ENCODE measurements at regions not wholly inside any gene's neighbourhood (a gene's known extent, or its start where the extent isn't known, plus 50 kb on each side); places are given as distances from the start of the nearest gene placed in this dataset.

DNA sequence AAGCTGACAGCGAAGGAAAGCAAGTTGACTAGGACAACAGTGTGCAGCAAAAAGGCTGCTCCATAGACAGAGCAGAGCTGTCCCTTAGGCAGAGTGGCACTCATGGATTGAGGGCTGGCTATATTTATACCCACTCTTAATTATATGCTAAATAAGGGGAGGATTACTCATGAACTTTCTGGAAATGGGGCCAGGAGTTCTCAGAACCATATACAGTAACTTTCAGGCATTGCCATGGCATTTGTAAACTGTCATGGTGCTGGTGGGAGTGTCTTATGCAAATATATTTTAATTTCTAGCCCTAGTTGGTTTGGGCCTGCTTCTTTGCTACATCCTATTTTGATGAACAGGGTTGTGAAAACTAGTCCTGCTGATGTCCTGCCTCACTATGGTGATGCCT, 279.5 kb upstream of the MGAT5 start:
- ATAC-seq (no peak), DNase-seq (no peak)
- ChIA-PET POLR2A (no interaction called here), CTCF (no interaction called here)
- Histone ChIP-seq H3K27me3 (ENCODE audit: control insufficient read depth in 2 of 2, insufficient read depth in 2 of 2, low read length in 2 of 2) (no peaks in the 10 kb centered on the region), H3K4me3 (ENCODE audit: low read length) (no peak overlapping the region), H3K36me3 (ENCODE audit: control insufficient read depth in 2 of 3, insufficient read depth in 3 of 3, low read length in 3 of 3) (no peaks in the 10 kb centered on the region), H3K27ac (ENCODE audit: low read depth, low read length) (no peak overlapping the region), H3K4me1 (ENCODE audit: control insufficient read depth in 2 of 2, insufficient read depth in 2 of 2, low read length in 2 of 2) (no peaks in the 10 kb centered on the region), H3K9me3 (ENCODE audit: control insufficient read depth in 2 of 3, low read length in 3 of 3) (no peaks in the 10 kb centered on the region)
- Mint-ChIP-seq H3K36me3 (no peaks in the 10 kb centered on the region), H3K4me1 (peaks cover 0 to 6% (median 0%) of the 10 kb centered on the region in 7 donors), H3K27ac (no peak overlapping the region), H3K9me3 (no peaks in the 10 kb centered on the region), H3K27me3 (peaks cover 4 to 18% (median 12%) of the 10 kb centered on the region in 5 donors), H3K4me3 (no peak overlapping the region)
- intact Hi-C loops (cut with micrococcal nuclease): no loop called here

DNA sequence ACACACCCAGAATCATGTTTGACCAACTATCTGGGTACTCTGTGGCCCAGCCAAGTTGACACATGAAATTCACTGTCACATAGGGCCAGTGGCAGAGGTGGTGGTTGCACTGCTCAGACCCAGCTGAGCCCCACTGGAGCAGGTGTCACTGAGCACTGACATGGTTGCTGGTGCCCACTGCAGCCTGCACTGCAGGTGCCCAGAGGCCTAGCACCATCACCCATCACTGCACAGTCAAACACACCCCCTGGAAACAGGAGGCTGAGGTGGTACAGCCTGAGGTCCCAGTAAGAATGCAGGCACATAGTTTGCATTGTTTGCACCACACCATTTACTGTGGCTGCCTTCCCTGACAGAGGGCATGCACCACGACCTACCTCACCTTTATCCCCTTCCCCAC, 278.7 kb upstream of the MGAT5 start:
- Histone ChIP-seq H3K36me3 (ENCODE audit: control insufficient read depth in 2 of 3, insufficient read depth in 3 of 3, low read length in 3 of 3) (no peaks in the 10 kb centered on the region), H3K27ac (ENCODE audit: low read depth, low read length) (no peak overlapping the region), H3K9me3 (ENCODE audit: control insufficient read depth in 2 of 3, low read length in 3 of 3) (no peaks in the 10 kb centered on the region), H3K27me3 (ENCODE audit: control insufficient read depth in 2 of 2, insufficient read depth in 2 of 2, low read length in 2 of 2) (no peaks in the 10 kb centered on the region), H3K4me3 (ENCODE audit: low read length) (no peak overlapping the region), H3K4me1 (ENCODE audit: control insufficient read depth in 2 of 2, insufficient read depth in 2 of 2, low read length in 2 of 2) (no peaks in the 10 kb centered on the region)
- intact Hi-C loops (cut with micrococcal nuclease): no loop called here
- DNase-seq: no peak
- CTCF ChIA-PET: no interaction called here
- no peaks in the 10 kb centered on the region for H3K36me3 Mint-ChIP-seq
- no peak overlapping the region for H3K27ac Mint-ChIP-seq
- H3K9me3 Mint-ChIP-seq: no peaks in the 10 kb centered on the region
- H3K4me1 Mint-ChIP-seq: peaks cover 0 to 6% (median 0%) of the 10 kb centered on the region in 7 donors
- peaks cover 3 to 15% (median 10%) of the 10 kb centered on the region in 5 donors for H3K27me3 Mint-ChIP-seq
- no peak overlapping the region for H3K4me3 Mint-ChIP-seq
- no peak for ATAC-seq
- POLR2A ChIA-PET: no interaction called here

DNA sequence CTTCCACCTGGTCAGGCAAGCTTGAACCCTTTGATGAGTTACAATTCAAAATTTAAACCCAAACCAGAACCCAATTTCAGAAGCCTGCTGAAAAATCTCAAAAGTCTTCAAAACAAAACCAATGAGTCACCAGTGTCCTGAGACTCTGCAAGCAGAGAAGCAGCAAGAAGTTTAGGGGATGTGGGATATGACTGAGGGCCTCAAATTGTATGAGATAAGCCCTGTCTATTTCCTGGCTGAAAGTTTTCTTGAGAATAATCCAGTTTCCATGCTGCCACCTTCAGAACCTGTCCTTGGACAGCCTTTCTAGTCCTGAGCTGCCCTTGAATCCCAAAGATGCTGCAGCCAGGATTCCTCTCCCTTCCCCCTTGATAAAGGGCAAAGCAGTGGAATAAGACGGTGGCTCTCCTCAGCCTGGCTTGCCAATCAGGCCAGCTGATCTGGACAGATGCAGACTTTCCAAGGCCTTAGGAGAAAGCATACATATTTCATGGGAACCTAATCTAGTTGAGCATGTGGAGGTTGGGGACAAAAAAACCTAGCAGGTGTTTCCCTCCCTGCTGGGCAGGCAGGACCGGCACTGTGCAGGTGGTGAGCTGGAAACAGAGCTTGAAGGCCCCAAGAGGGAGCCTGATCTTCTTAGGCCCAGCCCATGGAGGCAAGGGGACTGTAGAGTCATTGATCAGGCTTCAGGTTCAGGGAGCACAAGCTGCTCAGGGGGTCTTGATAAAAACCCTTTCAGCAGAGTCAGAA, 278.0 kb upstream of the MGAT5 start:
- no peak for ATAC-seq
- ChIA-PET CTCF (no interaction called here), POLR2A (no interaction called here)

DNA sequence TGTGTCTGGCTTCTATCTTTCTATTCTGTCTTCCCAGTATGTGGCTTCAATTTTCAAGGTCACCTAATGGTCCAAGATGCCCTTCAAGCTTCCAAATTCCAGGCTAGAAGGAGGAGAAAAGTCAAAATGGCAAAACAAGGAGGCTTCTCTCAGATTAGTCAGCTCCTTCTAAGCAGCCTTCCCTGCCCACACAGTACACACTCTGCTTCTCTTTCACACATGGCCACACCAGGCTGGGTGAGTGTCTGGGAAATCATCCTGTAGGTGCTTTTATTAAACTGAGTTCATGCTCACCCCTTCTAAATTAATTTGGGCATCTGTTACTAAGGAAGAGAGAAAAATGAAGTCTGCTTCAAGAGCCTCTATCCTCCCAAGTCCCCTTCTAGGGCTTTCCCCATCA, 277.2 kb upstream of the MGAT5 start:
- Mint-ChIP-seq H3K4me3 (no peak overlapping the region), H3K4me1 (peaks cover 0 to 6% (median 0%) of the 10 kb centered on the region in 7 donors), H3K27me3 (peaks cover 3 to 11% (median 4%) of the 10 kb centered on the region in 5 donors), H3K27ac (no peak overlapping the region), H3K9me3 (no peaks in the 10 kb centered on the region), H3K36me3 (peaks cover 0 to 3% (median 0%) of the 10 kb centered on the region in 5 donors)
- ChIA-PET CTCF (no interaction called here), POLR2A (no interaction called here)
- Histone ChIP-seq H3K27ac (ENCODE audit: low read depth, low read length) (no peak overlapping the region), H3K4me1 (ENCODE audit: control insufficient read depth in 2 of 2, insufficient read depth in 2 of 2, low read length in 2 of 2) (no peaks in the 10 kb centered on the region), H3K27me3 (ENCODE audit: control insufficient read depth in 2 of 2, insufficient read depth in 2 of 2, low read length in 2 of 2) (no peaks in the 10 kb centered on the region), H3K36me3 (ENCODE audit: control insufficient read depth in 2 of 3, insufficient read depth in 3 of 3, low read length in 3 of 3) (no peaks in the 10 kb centered on the region), H3K4me3 (ENCODE audit: low read length) (no peak overlapping the region), H3K9me3 (ENCODE audit: control insufficient read depth in 2 of 3, low read length in 3 of 3) (no peaks in the 10 kb centered on the region)
- ATAC-seq: no peak
- DNase-seq: no peak
- intact Hi-C loops (cut with micrococcal nuclease): no loop called here

More for the DNA sequence above, 278.0 kb upstream of the MGAT5 start:
- H3K4me3 Mint-ChIP-seq: no peak overlapping the region
- H3K9me3 Mint-ChIP-seq: no peaks in the 10 kb centered on the region
- no peak for DNase-seq
- Histone ChIP-seq H3K27ac (ENCODE audit: low read depth, low read length) (no peak overlapping the region), H3K36me3 (ENCODE audit: control insufficient read depth in 2 of 3, insufficient read depth in 3 of 3, low read length in 3 of 3) (no peaks in the 10 kb centered on the region), H3K27me3 (ENCODE audit: control insufficient read depth in 2 of 2, insufficient read depth in 2 of 2, low read length in 2 of 2) (no peaks in the 10 kb centered on the region), H3K9me3 (ENCODE audit: control insufficient read depth in 2 of 3, low read length in 3 of 3) (no peaks in the 10 kb centered on the region), H3K4me3 (ENCODE audit: low read length) (no peak overlapping the region), H3K4me1 (ENCODE audit: control insufficient read depth in 2 of 2, insufficient read depth in 2 of 2, low read length in 2 of 2) (no peaks in the 10 kb centered on the region)
- peaks cover 3 to 12% (median 8%) of the 10 kb centered on the region in 5 donors for H3K27me3 Mint-ChIP-seq
- peaks cover 0 to 6% (median 0%) of the 10 kb centered on the region in 7 donors for H3K4me1 Mint-ChIP-seq
- peak overlapping the region in 2 of 9 donors; percentile 4 to 33 for H3K27ac Mint-ChIP-seq
- intact Hi-C loops (cut with micrococcal nuclease): no loop called here
- peaks cover 0 to 3% (median 0%) of the 10 kb centered on the region in 5 donors for H3K36me3 Mint-ChIP-seq

DNA sequence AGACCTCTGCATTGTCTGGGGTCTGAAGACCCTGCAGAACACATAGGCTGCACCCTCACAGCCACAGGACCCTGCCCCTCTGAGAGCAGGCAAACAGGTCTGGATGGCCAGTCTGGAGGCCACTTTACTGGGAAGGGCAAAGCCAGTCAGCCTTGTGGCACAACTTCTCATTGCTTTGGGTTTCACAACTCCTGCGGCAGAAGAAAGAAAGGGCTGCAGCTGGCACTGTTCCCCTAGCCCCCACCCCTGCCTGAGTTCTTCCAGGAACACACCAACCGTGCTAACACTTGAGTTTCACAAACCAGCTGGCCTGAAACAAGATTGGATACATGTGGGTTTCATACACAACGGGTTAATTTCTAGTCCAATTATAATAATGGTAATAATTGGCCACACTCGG, 276.5 kb upstream of the MGAT5 start:
- Histone ChIP-seq H3K9me3 (ENCODE audit: control insufficient read depth in 2 of 3, low read length in 3 of 3) (no peaks in the 10 kb centered on the region), H3K4me3 (ENCODE audit: low read length) (no peak overlapping the region), H3K27me3 (ENCODE audit: control insufficient read depth in 2 of 2, insufficient read depth in 2 of 2, low read length in 2 of 2) (no peaks in the 10 kb centered on the region), H3K36me3 (ENCODE audit: control insufficient read depth in 2 of 3, insufficient read depth in 3 of 3, low read length in 3 of 3) (no peaks in the 10 kb centered on the region), H3K27ac (ENCODE audit: low read depth, low read length) (no peak overlapping the region), H3K4me1 (ENCODE audit: control insufficient read depth in 2 of 2, insufficient read depth in 2 of 2, low read length in 2 of 2) (no peaks in the 10 kb centered on the region)
- ATAC-seq: no peak
- Mint-ChIP-seq H3K27ac (no peak overlapping the region), H3K9me3 (peaks cover 0 to 2% (median 0%) of the 10 kb centered on the region in 11 donors), H3K4me3 (no peak overlapping the region), H3K27me3 (peaks cover 0 to 7% (median 3%) of the 10 kb centered on the region in 5 donors), H3K36me3 (peaks cover 0 to 3% (median 0%) of the 10 kb centered on the region in 5 donors), H3K4me1 (peaks cover 0 to 6% (median 0%) of the 10 kb centered on the region in 7 donors)
- intact Hi-C loops (cut with micrococcal nuclease): no loop called here
- ChIA-PET POLR2A (no interaction called here), CTCF (no interaction called here)
- no peak for DNase-seq

DNA sequence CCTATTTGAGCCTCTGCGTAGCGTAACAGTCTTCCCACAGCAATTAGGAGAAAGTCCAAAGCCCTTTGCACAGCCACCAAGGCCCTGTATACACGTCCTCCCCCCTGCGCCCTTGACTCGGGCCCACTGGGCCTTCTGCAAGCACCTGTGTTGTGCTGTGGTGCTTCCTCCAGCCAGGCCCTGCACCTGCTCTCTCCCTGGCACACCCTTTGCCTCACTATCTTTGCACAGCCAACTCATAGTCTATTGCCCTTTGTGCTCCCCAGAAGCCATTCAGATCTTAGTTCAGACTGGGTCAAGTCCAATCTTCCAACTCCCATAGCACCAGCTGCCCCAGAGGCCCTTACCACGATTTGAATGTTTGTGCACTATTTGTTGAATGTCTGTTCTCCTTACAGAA, 271.6 kb upstream of the MGAT5 start:
- H3K27ac ChIP-seq (ENCODE audit: low read depth, low read length): no peak overlapping the region
- ChIA-PET POLR2A (no interaction called here), CTCF (no interaction called here)
- ATAC-seq: no peak
- H3K9me3 ChIP-seq (ENCODE audit: control insufficient read depth in 2 of 3, low read length in 3 of 3): no peaks in the 10 kb centered on the region
- Mint-ChIP-seq H3K27ac (peak overlapping the region in 1 of 9 donors; percentile 78), H3K27me3 (peaks cover 0 to 12% (median 0%) of the 10 kb centered on the region in 5 donors), H3K4me1 (no peaks in the 10 kb centered on the region), H3K36me3 (peaks cover 0 to 3% (median 0%) of the 10 kb centered on the region in 5 donors), H3K9me3 (peaks cover 0 to 4% (median 0%) of the 10 kb centered on the region in 11 donors), H3K4me3 (no peak overlapping the region)
- no peak for DNase-seq
- intact Hi-C loops (cut with micrococcal nuclease): no loop called here
- H3K4me3 ChIP-seq (ENCODE audit: low read length): no peak overlapping the region
- no peaks in the 10 kb centered on the region for H3K4me1 ChIP-seq (ENCODE audit: control insufficient read depth in 2 of 2, insufficient read depth in 2 of 2, low read length in 2 of 2)
- no peaks in the 10 kb centered on the region for H3K27me3 ChIP-seq (ENCODE audit: control insufficient read depth in 2 of 2, insufficient read depth in 2 of 2, low read length in 2 of 2)
- no peaks in the 10 kb centered on the region for H3K36me3 ChIP-seq (ENCODE audit: control insufficient read depth in 2 of 3, insufficient read depth in 3 of 3, low read length in 3 of 3)

DNA sequence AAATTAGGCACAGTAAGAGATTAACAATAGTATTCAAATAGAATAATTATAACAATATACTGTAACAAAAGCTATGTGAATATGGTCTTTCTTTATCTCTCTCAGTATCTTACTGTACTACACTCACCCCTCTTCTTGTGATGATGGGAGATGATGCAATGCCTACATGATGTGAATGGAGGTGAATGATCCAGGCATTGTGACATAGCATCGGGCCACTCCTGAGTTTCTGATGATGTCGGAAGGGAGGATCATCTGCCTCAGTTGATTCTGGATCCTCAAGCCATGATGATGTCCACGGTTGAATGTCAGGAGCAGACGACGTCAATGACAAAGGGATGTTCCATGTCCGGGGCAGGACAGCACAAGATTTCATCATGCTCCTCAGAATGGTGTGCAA, 268.3 kb upstream of the MGAT5 start:
- ATAC-seq: no peak
- Mint-ChIP-seq H3K27me3 (peaks cover 0 to 17% (median 12%) of the 10 kb centered on the region in 5 donors), H3K4me3 (no peak overlapping the region), H3K36me3 (peaks cover 0 to 3% (median 0%) of the 10 kb centered on the region in 5 donors), H3K9me3 (peaks cover 0 to 4% (median 0%) of the 10 kb centered on the region in 11 donors), H3K4me1 (no peaks in the 10 kb centered on the region), H3K27ac (no peak overlapping the region)
- ChIA-PET POLR2A (no interaction called here), CTCF (no interaction called here)
- no peak overlapping the region for H3K27ac ChIP-seq (ENCODE audit: low read depth, low read length)
- H3K4me3 ChIP-seq (ENCODE audit: low read length): no peak overlapping the region
- DNase-seq: no peak
- no peaks in the 10 kb centered on the region for H3K36me3 ChIP-seq (ENCODE audit: control insufficient read depth in 2 of 3, insufficient read depth in 3 of 3, low read length in 3 of 3)
- intact Hi-C loops (cut with micrococcal nuclease): no loop called here
- no peaks in the 10 kb centered on the region for H3K4me1 ChIP-seq (ENCODE audit: control insufficient read depth in 2 of 2, insufficient read depth in 2 of 2, low read length in 2 of 2)
- H3K9me3 ChIP-seq (ENCODE audit: control insufficient read depth in 2 of 3, low read length in 3 of 3): no peaks in the 10 kb centered on the region
- no peaks in the 10 kb centered on the region for H3K27me3 ChIP-seq (ENCODE audit: control insufficient read depth in 2 of 2, insufficient read depth in 2 of 2, low read length in 2 of 2)
